NCI-H524 (cell line): ENCODE measurements at regions not wholly inside any gene's neighbourhood (a gene's known extent, or its start where the extent isn't known, plus 50 kb on each side); places are given as distances from the start of the nearest gene placed in this dataset.
"Not testable (repeated sequence)": the region's sequence is repeated elsewhere in the genome, so short reads cannot be mapped to it uniquely, and the experiment has no call there.

Source experiments
- DNase-seq, 2 experiments: peaks; one replicate each; lab custom pipeline; 2025; lab: John Stamatoyannopoulos, UW

GRCh38 chr14:40694023-40694422 is 912.7 kb upstream of the LRFN5 start:
- peak in 1 of 2 experiments; percentile 11 for DNase-seq

DNA sequence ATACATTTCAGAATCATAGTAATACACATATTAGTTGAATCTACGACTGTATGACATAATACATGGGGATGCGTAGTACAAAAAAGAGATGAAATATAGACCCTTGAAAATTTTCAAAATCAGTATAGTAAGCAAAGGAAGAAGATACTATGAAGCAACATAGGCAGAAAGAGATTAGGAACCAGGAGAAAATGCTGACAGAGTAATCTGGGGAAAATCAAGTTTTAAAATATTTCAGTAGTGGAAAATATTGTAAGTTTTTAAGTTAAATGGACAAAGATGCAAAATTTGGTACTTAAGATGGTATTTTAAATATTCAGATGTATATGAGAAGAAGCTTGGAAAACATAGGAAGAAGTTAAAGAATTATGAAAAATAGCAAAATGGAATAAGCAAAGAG is 915.6 kb upstream of the LRFN5 start:
- no peak for DNase-seq

DNA sequence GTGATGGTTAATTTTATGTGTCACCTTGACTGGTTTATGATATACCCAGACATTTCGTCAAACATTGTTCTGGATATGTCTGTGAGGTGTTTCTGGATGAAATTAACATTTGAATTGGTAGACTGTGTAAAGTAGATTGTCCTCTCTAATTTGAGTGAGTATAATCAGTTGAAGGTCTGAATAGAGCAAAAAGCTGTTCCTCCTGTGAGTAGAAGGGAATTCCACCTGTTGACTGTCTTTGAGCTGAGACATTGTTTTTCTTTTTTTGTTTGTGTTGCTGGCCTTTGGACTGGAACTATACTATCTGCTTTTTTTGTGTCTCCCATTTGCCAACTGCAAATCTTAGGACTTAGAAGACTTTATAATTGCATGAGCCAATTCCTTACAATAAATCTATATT is 920.9 kb upstream of the LRFN5 start:
- DNase-seq = no peak

- DNase-seq = no peak
These were observed 922.3 kb upstream of the LRFN5 start for GRCh38 chr14:40684328-40684727.

DNA sequence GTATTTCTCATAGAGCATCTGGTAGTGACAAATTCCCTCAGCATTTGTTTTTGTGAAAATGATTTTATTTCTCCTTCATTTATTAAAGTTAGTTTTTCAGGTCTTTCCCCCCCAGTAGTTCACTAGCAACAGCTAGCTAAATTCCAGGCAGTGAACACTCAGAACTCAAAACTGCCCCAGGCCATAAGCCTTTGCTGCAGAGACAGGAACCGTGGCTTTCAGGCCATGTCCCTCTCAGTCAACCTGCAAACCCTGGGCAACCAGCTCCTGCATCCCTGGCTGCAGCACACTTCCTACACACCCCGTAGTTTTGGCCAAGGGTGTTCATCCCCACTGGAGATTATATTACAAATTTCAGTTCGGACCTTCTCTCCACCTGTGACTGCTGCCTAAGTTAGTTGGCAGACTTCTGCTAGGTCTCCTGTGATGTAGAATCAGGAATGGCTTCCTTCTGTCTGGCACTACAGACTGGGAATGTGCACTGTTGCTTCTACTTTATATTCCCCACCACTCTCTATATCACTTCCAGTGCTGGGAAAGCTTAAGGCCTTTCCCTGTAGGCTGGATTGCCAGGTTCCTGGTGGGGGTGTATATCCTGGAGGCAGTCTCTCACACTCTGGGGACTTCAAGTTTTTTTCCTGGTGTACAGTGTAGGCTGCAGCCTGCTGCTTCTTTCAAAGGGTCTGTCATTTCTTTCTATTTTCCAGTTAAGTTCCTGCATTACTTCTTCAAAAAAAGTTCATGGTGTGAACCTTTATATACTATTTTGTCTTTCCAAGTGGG is 924.4 kb upstream of the LRFN5 start:
- no peak for DNase-seq

DNA sequence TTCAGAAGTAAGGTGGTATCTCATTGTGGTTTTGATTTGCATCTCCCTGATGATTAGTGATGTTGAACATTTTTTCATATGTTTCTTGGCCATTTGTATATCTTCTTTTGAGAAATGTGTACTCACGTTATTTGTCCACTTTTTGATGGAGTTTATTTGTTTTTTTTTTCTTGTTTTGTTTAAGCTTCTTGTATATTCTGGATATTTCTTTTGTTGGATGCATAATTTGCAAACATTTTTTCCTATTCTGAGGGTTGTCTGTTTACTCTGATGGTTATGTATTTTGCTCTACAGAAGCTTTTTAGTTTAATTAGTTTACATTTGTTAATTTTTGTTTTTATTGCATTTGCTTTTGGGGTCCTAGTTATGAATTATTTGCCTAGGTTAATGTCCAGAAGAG is 927.4 kb upstream of the LRFN5 start:
- DNase-seq = no peak

- DNase-seq = not testable (repeated sequence)
These were observed 929.5 kb upstream of the LRFN5 start for GRCh38 chr14:40677206-40677605.

- no peak for DNase-seq
These were observed 932.2 kb upstream of the LRFN5 start for GRCh38 chr14:40674502-40674901.

- DNase-seq = no peak
These were observed 950.4 kb upstream of the LRFN5 start for GRCh38 chr14:40656311-40656710.

GRCh38 chr14:40652089-40652691 is 954.5 kb upstream of the LRFN5 start:
- no peak for DNase-seq

DNA sequence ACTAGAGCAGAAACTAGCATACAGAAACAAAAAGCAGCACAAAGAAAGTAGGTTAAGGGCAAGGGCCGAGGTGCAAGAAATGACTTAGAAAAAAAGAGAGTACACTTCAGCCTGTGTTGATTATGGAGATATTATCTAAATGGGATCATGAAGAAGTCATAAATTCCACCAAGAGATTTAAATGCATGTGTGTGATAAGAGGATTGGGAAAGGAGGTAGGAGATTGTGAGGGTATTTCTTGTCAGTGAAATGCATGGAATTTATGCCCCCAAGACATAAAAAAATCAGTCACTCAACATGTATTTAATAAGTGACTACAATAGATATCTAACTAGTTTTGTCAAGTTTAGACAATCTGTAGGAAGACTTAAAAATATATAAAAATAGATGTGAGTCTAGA is 976.2 kb upstream of the LRFN5 start:
- DNase-seq = no peak

GRCh38 chr14:40629551-40630137 is 977.0 kb upstream of the LRFN5 start:
- DNase-seq = not testable (repeated sequence)

- no peak for DNase-seq
These were observed 977.5 kb upstream of the LRFN5 start for GRCh38 chr14:40629144-40629543.

DNA sequence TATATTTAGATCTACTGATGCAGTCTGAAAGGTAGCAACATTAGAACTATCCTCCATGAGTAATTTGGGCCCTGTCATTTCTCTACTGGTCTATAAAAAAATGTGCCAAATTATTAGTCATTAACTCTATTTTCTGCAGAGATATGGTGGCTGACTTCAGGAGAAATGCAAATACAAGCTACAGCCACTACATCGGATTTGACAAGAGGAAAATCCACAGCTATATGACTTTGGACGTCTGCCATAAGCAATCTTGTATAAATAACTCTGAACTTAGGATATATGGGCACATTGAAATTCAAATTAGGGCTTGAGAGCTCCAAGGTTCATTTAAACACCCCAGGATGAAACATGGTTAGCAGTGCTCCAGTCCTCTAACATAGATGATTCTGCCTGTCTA is 983.0 kb upstream of the LRFN5 start:
- no peak for DNase-seq

DNA sequence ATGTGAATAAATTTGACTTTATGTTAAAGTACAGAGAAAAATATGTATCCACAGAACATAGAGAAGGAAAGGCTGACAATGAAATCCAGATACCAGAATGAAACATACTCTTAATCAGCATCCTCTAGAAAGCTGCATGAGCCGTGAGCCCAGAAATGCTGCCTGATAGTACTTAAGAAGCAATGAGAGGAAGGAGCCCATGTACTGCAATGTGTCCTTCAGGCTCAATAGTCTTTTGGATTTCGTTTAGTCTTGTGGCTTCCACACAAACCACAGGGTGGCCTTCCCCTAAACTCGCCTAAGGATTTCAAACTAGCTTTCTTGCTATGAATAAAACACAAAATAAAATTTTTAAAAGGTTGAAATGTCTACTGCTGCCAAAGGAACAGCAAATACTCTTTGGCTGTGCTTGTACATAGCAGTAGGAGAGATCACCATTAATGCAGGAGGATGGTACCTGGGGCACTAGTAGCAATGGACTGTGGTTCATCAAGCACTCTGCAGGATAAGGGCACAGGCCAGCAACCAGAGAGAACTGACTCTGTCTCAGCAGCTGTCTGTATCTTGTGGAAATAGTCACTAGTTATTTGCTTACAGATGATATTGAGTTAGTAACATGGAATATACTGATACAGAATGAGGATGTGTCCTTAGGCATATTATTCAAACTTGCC is 988.3 kb upstream of the LRFN5 start:
- no peak for DNase-seq

GRCh38 chr14:40616579-40616978 is 990.1 kb upstream of the LRFN5 start:
- DNase-seq = no peak

DNA sequence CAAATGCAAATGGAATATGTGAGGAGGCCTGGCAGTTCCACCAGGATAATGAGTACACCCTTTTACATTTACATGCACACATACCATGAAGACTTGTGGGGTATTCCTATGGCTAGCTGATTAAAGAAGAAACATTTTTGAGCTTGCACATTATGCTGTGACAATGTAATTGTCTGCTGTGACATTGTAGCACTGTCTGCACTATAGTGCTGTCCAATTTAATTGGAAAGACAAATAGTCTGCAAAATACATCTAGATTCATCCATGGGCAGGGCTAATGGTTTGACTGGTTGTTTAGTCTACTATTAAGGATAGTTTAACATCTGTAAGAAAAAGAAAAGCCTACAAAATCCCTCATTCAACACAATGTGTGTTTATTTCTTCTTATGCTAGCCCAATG is 1005.6 kb upstream of the LRFN5 start:
- DNase-seq = no peak

GRCh38 chr14:40599725-40600124 is 1007.0 kb upstream of the LRFN5 start:
- DNase-seq = no peak

GRCh38 chr14:40581264-40581663 is 1025.4 kb upstream of the LRFN5 start:
- peak in 1 of 2 experiments; percentile 15 for DNase-seq

DNA sequence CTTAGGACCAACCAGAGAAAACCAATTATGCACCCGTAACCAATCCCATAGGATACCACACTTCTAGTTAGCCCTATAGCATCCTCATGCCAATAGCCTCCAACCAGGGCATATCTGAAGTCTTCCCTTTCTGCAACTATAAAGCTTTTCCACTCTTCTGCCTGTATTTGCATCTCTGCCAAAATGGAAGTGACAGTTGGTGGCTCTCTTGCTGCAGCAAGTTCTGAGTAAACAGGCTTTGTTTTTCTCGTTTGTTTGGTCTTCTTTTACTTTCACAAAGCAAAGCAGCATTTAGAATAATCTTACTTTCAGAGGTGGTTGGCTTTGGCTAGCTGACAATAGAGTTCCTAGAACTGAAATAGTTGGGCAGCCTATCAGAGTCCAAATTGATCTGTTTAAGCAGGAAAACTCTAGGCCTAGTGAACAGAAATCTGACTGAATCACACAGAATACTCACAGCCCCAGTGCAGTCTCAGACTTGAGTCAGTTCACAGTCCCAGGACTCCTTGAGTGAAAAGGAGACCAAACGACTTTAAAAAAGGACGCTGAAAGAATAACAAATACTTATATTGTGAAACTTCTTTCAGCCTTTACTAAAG is 1029.7 kb upstream of the LRFN5 start:
- DNase-seq = no peak

- no peak for DNase-seq
These were observed 1031.9 kb upstream of the LRFN5 start for GRCh38 chr14:40574780-40575179.

GRCh38 chr14:40525314-40525713 is 1081.4 kb upstream of the LRFN5 start:
- no peak for DNase-seq
